ENCODE measurements at regions not wholly inside any gene's neighbourhood (a gene's known extent, or its start where the extent isn't known, plus 50 kb on each side); places are given as distances from the start of the nearest gene placed in this dataset.

DNA sequence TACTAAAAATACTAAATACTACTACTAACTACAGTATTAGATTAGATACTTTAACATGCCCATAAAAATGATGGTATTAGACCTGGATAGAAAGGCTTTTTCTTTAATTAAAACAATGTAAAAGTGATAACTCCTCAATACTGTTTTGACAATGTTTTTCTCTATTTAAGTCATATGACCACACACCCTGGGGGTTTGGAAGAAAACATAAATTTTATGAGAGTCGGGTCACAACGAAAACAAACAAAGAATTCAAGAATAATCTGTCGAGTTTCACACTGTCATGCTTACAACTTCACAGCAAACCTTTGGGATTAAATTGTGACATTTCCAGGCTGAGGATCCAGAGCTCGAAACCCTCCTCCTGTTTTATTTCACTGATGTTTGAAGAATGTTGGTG, 107.4 kb upstream of the SOX4 start:
- Histone ChIP-seq H3K4me2 (replicated peaks; ENCODE audit: low read depth, low read length, poor library complexity, severe bottlenecking) (no peak overlapping the region), H3K9ac (ENCODE audit: low read length) (no peak overlapping the region), H3K27ac (ENCODE audit: low read length in 2 of 2) (no peak overlapping the region), H3K27me3 (replicated peaks in 1 of 4; ENCODE audit: control extremely low read depth in 1 of 4, control insufficient read depth in 3 of 4, insufficient read depth in 4 of 4, low read length in 3 of 4) (no peaks in the 10 kb centered on the region), H3K36me3 (replicated peaks in 1 of 2; ENCODE audit: control extremely low read depth in 1 of 2, control insufficient read depth in 1 of 2, extremely low read depth in 1 of 2, insufficient read depth in 2 of 2, low read length in 1 of 2) (no peaks in the 10 kb centered on the region), H3K9me3 (ENCODE audit: control extremely low read depth in 1 of 3, control insufficient read depth in 2 of 3, insufficient read depth in 1 of 3, low read length in 2 of 3) (no peaks in the 10 kb centered on the region), H3K4me3 (ENCODE audit: control extremely low read depth in 1 of 5, extremely low read depth in 1 of 5, insufficient read depth in 1 of 5, low read depth in 2 of 5, low read length in 4 of 5) (no peak overlapping the region), H2AFZ (ENCODE audit: insufficient read depth, low read depth, low read length, poor library complexity, severe bottlenecking) (no peak overlapping the region), H4K20me1 (ENCODE audit: control insufficient read depth, insufficient read depth, low read length, poor library complexity, severe bottlenecking) (no peaks in the 10 kb centered on the region), H3K4me1 (ENCODE audit: control insufficient read depth in 2 of 2, insufficient read depth in 2 of 2, low read length in 2 of 2) (no peaks in the 10 kb centered on the region), H3K79me2 (ENCODE audit: control insufficient read depth, insufficient read depth, low read length) (no peaks in the 10 kb centered on the region)
- ATAC-seq (ENCODE audit: low read depth), result no peak
- H3K4me1 Mint-ChIP-seq, result no peaks in the 10 kb centered on the region
- ChIA-PET POLR2A (no interaction called here), CTCF (no interaction called here)
- H3K9me3 Mint-ChIP-seq (ENCODE audit: insufficient read depth), result no peaks in the 10 kb centered on the region
- no peak overlapping the region for H3K27ac Mint-ChIP-seq
- DNase-seq, result no peak
- intact Hi-C loops (cut with micrococcal nuclease), result loop anchor here (10.0 kb wide), 1 partner anchor 1731 kb away; no protein-coding TSS in a partner anchor
- no peak for TF ChIP-seq EZH2 (IDR thresholded peaks at IDR 0.05; ENCODE audit: borderline replicate concordance, insufficient read depth, low read depth, low read length, poor library complexity, severe bottlenecking)
- TF ChIP-seq, protein P1, sequence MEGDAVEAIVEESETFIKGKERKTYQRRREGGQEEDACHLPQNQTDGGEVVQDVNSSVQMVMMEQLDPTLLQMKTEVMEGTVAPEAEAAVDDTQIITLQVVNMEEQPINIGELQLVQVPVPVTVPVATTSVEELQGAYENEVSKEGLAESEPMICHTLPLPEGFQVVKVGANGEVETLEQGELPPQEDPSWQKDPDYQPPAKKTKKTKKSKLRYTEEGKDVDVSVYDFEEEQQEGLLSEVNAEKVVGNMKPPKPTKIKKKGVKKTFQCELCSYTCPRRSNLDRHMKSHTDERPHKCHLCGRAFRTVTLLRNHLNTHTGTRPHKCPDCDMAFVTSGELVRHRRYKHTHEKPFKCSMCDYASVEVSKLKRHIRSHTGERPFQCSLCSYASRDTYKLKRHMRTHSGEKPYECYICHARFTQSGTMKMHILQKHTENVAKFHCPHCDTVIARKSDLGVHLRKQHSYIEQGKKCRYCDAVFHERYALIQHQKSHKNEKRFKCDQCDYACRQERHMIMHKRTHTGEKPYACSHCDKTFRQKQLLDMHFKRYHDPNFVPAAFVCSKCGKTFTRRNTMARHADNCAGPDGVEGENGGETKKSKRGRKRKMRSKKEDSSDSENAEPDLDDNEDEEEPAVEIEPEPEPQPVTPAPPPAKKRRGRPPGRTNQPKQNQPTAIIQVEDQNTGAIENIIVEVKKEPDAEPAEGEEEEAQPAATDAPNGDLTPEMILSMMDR (IDR thresholded peaks at IDR 0.05), result no peak
- H3K27me3 Mint-ChIP-seq, result peaks cover 7% of the 10 kb centered on the region
- no CpG with 5 or more reads among the region's 4 CpGs for WGBS (ENCODE audit: insufficient coverage)
- H3K4me3 Mint-ChIP-seq, result no peak overlapping the region

GRCh38 chr6:21489826-21490225, 103.7 kb upstream of the SOX4 start:
- no peaks in the 10 kb centered on the region for H3K9me3 Mint-ChIP-seq (ENCODE audit: insufficient read depth)
- no peaks in the 10 kb centered on the region for H3K79me2 ChIP-seq (ENCODE audit: control insufficient read depth, insufficient read depth, low read length)
- intact Hi-C loops (cut with micrococcal nuclease), result loop anchor here (10.0 kb wide), 1 partner anchor 1735 kb away; no protein-coding TSS in a partner anchor
- H3K9ac ChIP-seq (ENCODE audit: low read length), result no peak overlapping the region
- TF ChIP-seq EZH2 (IDR thresholded peaks at IDR 0.05; ENCODE audit: borderline replicate concordance, insufficient read depth, low read depth, low read length, poor library complexity, severe bottlenecking), result no peak
- TF ChIP-seq, protein P1 (IDR thresholded peaks at IDR 0.05), result no peak
- H3K4me3 Mint-ChIP-seq, result no peak overlapping the region
- H3K4me3 ChIP-seq (ENCODE audit: control extremely low read depth in 1 of 5, extremely low read depth in 1 of 5, insufficient read depth in 1 of 5, low read depth in 2 of 5, low read length in 4 of 5), result no peak overlapping the region
- H4K20me1 ChIP-seq (ENCODE audit: control insufficient read depth, insufficient read depth, low read length, poor library complexity, severe bottlenecking), result no peaks in the 10 kb centered on the region
- H3K4me1 Mint-ChIP-seq, result no peaks in the 10 kb centered on the region
- ATAC-seq (ENCODE audit: low read depth), result no peak
- no peaks in the 10 kb centered on the region for H3K27me3 ChIP-seq (replicated peaks in 1 of 4; ENCODE audit: control extremely low read depth in 1 of 4, control insufficient read depth in 3 of 4, insufficient read depth in 4 of 4, low read length in 3 of 4)
- peaks cover 3% of the 10 kb centered on the region for H3K27me3 Mint-ChIP-seq
- no peak for DNase-seq
- ChIA-PET CTCF (no interaction called here), POLR2A (no interaction called here)
- H2AFZ ChIP-seq (ENCODE audit: insufficient read depth, low read depth, low read length, poor library complexity, severe bottlenecking), result no peak overlapping the region
- H3K27ac Mint-ChIP-seq, result no peak overlapping the region
- H3K4me2 ChIP-seq (replicated peaks; ENCODE audit: low read depth, low read length, poor library complexity, severe bottlenecking), result no peak overlapping the region
- no peak overlapping the region for H3K27ac ChIP-seq (ENCODE audit: low read length in 2 of 2)
- H3K4me1 ChIP-seq (ENCODE audit: control insufficient read depth in 2 of 2, insufficient read depth in 2 of 2, low read length in 2 of 2), result no peaks in the 10 kb centered on the region
- no peaks in the 10 kb centered on the region for H3K36me3 ChIP-seq (replicated peaks in 1 of 2; ENCODE audit: control extremely low read depth in 1 of 2, control insufficient read depth in 1 of 2, extremely low read depth in 1 of 2, insufficient read depth in 2 of 2, low read length in 1 of 2)
- WGBS (ENCODE audit: insufficient coverage), result no CpG with 5 or more reads among the region's 3 CpGs
- H3K9me3 ChIP-seq (ENCODE audit: control extremely low read depth in 1 of 3, control insufficient read depth in 2 of 3, insufficient read depth in 1 of 3, low read length in 2 of 3), result peaks cover 0 to 2% (median 0%) of the 10 kb centered on the region in 3 donors

Measured in B cell (primary cell).